ENCODE measurements at regions not wholly inside any gene's neighbourhood (a gene's known extent, or its start where the extent isn't known, plus 50 kb on each side); places are given as distances from the start of the nearest gene placed in this dataset.

DNA sequence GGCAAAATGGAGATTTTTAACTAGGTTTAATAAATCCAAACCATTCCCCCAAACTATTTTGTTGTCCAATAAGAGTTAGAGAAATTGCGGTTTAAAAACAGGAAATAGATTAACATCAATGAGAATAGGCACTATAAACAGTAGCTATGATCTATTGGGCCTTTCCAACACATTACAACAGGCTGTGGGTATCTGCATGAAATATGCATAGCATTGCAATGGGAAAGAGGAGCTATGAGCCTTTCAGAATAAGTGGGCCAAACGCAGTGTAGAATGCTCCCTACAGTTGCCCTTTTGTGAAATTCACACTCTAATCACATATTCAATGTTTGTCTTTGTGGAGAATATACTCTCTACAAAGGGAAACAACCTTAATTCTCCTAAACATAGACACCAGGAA lies 305.5 kb upstream of the PRMT6 start:
- H2AFZ ChIP-seq (replicated peaks) = no peak overlapping the region
- no peak overlapping the region for H3K4me2 ChIP-seq
- no peak overlapping the region for H3K27ac ChIP-seq
- H4K20me1 ChIP-seq (ENCODE audit: low read depth) = no peaks in the 10 kb centered on the region
- no peak overlapping the region for H3K27ac Mint-ChIP-seq
- H3K36me3 ChIP-seq = no peaks in the 10 kb centered on the region
- no peaks in the 10 kb centered on the region for H3K27me3 Mint-ChIP-seq (ENCODE audit: insufficient read depth, low read depth)
- no peak overlapping the region for H3K9ac ChIP-seq
- H3K36me3 Mint-ChIP-seq = no peaks in the 10 kb centered on the region
- peaks cover 24% of the 10 kb centered on the region for H3K4me1 ChIP-seq
- H3K4me1 Mint-ChIP-seq = peaks cover 24% of the 10 kb centered on the region
- no peak for DNase-seq (ENCODE audit: low spot score)
- H3K79me2 ChIP-seq (ENCODE audit: low read depth) = no peaks in the 10 kb centered on the region
- no peak for TF ChIP-seq CTCF (IDR thresholded peaks at IDR 0.05)
- TF ChIP-seq EZH2 (IDR thresholded peaks at IDR 0.05) = no peak
- TF ChIP-seq EZH2phosphoT487 (IDR thresholded peaks at IDR 0.05) = no peak
- H3F3A ChIP-seq (ENCODE audit: low read depth) = peaks cover 15% of the 10 kb centered on the region
- H3K4me3 ChIP-seq = no peak overlapping the region
- H3K9me3 ChIP-seq (ENCODE audit: low read depth) = no peaks in the 10 kb centered on the region
- no peaks in the 10 kb centered on the region for H3K27me3 ChIP-seq
- H3K4me3 Mint-ChIP-seq = no peak overlapping the region
- H3K9me3 Mint-ChIP-seq = no peaks in the 10 kb centered on the region

DNA sequence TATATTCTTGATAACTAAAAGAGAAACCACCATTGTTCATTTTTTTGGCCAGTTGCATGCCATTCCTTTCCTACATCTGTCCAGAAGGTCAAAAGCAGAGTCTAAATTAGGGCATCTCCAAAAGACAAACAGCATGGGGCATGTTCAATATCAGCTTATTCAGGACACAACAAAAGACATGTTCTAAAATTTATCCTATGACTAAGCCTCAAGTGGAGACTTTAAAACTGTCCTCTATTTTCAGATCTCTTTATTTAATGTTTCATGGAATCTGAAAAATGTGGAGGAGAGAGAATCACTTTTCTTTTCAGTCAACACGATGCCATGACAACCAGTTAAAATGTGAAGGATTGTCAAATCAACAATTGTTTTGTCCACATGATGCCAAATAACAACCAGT lies 303.4 kb upstream of the PRMT6 start:
- Mint-ChIP-seq H3K27me3 (ENCODE audit: insufficient read depth, low read depth) (peaks cover 8% of the 10 kb centered on the region), H3K27ac (no peak overlapping the region), H3K36me3 (no peaks in the 10 kb centered on the region), H3K4me3 (no peak overlapping the region), H3K4me1 (peaks cover 15% of the 10 kb centered on the region), H3K9me3 (no peaks in the 10 kb centered on the region)
- H3K36me3 ChIP-seq = no peaks in the 10 kb centered on the region
- no peaks in the 10 kb centered on the region for H3K9me3 ChIP-seq (ENCODE audit: low read depth)
- no peak for DNase-seq (ENCODE audit: low spot score)
- H3K4me2 ChIP-seq = no peak overlapping the region
- H3K27me3 ChIP-seq = no peaks in the 10 kb centered on the region
- no peak overlapping the region for H3K9ac ChIP-seq
- no peaks in the 10 kb centered on the region for H3F3A ChIP-seq (ENCODE audit: low read depth)
- H3K27ac ChIP-seq = no peak overlapping the region
- peaks cover 9% of the 10 kb centered on the region for H3K4me1 ChIP-seq
- H2AFZ ChIP-seq (replicated peaks) = no peak overlapping the region
- H3K79me2 ChIP-seq (ENCODE audit: low read depth) = no peaks in the 10 kb centered on the region
- H3K4me3 ChIP-seq = no peak overlapping the region
- no peak for TF ChIP-seq EZH2 (IDR thresholded peaks at IDR 0.05)
- no peak for TF ChIP-seq EZH2phosphoT487 (IDR thresholded peaks at IDR 0.05)
- no peak for TF ChIP-seq CTCF (IDR thresholded peaks at IDR 0.05)
- no peaks in the 10 kb centered on the region for H4K20me1 ChIP-seq (ENCODE audit: low read depth)

GRCh38 chr1:106754957-106755356 lies 301.5 kb upstream of the PRMT6 start:
- Histone ChIP-seq H3K4me2 (no peak overlapping the region), H3K79me2 (ENCODE audit: low read depth) (no peaks in the 10 kb centered on the region), H3K27ac (no peak overlapping the region), H3K4me3 (no peak overlapping the region), H3K9ac (no peak overlapping the region), H4K20me1 (ENCODE audit: low read depth) (no peaks in the 10 kb centered on the region), H3K9me3 (ENCODE audit: low read depth) (no peaks in the 10 kb centered on the region), H3K36me3 (no peaks in the 10 kb centered on the region), H3F3A (ENCODE audit: low read depth) (no peaks in the 10 kb centered on the region), H3K4me1 (peaks cover 3% of the 10 kb centered on the region), H3K27me3 (no peaks in the 10 kb centered on the region), H2AFZ (replicated peaks) (no peak overlapping the region)
- H3K27me3 Mint-ChIP-seq (ENCODE audit: insufficient read depth, low read depth) = peaks cover 8% of the 10 kb centered on the region
- H3K27ac Mint-ChIP-seq = no peak overlapping the region
- H3K36me3 Mint-ChIP-seq = no peaks in the 10 kb centered on the region
- no peak for DNase-seq (ENCODE audit: low spot score)
- TF ChIP-seq EZH2 (IDR thresholded peaks at IDR 0.05) = no peak
- no peak for TF ChIP-seq EZH2phosphoT487 (IDR thresholded peaks at IDR 0.05)
- no peak for TF ChIP-seq CTCF (IDR thresholded peaks at IDR 0.05)
- no peaks in the 10 kb centered on the region for H3K9me3 Mint-ChIP-seq
- H3K4me3 Mint-ChIP-seq = no peak overlapping the region
- H3K4me1 Mint-ChIP-seq = peaks cover 17% of the 10 kb centered on the region
